ENCODE measurements at regions not wholly inside any gene's neighbourhood (a gene's known extent, or its start where the extent isn't known, plus 50 kb on each side); places are given as distances from the start of the nearest gene placed in this dataset.

DNA sequence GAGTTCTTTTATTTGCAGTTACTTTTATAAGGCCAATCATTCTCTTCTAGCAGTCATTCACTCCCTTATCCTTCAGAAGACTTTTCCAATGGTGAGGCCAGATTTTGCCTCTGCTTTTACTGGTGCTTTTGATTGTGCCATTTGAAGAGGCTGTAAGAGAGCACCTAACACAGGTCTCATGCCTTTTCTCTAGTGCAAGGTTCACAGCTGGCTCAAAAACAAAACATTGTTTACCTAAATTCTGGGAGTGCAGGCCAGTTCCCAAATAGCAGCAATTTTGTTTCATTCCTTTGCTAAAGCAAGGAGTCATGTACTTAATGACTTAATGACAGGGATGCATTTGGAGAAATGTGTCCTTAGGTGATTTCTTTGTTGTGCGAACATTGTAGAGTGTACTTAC lies 192.0 kb downstream of the SYT10 start:
- TF ChIP-seq POLR2AphosphoS5 (IDR thresholded peaks at IDR 0.05) (no peak), CTCF (IDR thresholded peaks at IDR 0.05) (no peak)

Data from prostate gland (tissue), 2 donors.